ENCODE measurements at regions not wholly inside any gene's neighbourhood (a gene's known extent, or its start where the extent isn't known, plus 50 kb on each side); places are given as distances from the start of the nearest gene placed in this dataset.

- TF ChIP-seq CTCF (IDR thresholded peaks at IDR 0.05; ENCODE audit: insufficient read depth, low read length, poor library complexity, severe bottlenecking) = no peak
- TF ChIP-seq EZH2phosphoT487 (conservative IDR thresholded peaks at IDR 0.05; ENCODE audit: low read length) = no peak
Observed at GRCh38 chr10:10725196-10725595, 292.5 kb upstream of the CELF2 start.
